Chondrocyte (in vitro differentiated cells): ENCODE measurements at regions not wholly inside any gene's neighbourhood (a gene's known extent, or its start where the extent isn't known, plus 50 kb on each side); places are given as distances from the start of the nearest gene placed in this dataset.

ENCODE experiments used
- DNase-seq: peaks from one replicate; pipeline ENCODE4 v3.0.0; 2021; ENCODE audit warnings: mixed read lengths, low spot score
- H3K27ac Mint-ChIP-seq: one replicate; pipeline ENCODE4 v1.8.0; 2021; ENCODE audit warnings: mild to moderate bottlenecking, moderate library complexity, mixed read lengths; ENCODE audit not compliant: unreplicated experiment
- H3K27me3 Mint-ChIP-seq: 2 replicates; pipeline ENCODE4 v1.8.0; 2021; ENCODE audit warnings: low read depth, mixed read lengths
- H3K36me3 Mint-ChIP-seq: 2 replicates; pipeline ENCODE4 v1.8.0; 2021; ENCODE audit warnings: low read depth, mixed read lengths
- H3K4me1 Mint-ChIP-seq: 2 replicates; pipeline ENCODE4 v1.8.0; 2021; ENCODE audit warnings: low read depth, mild to moderate bottlenecking, mixed read lengths
- H3K4me3 Mint-ChIP-seq: one replicate; pipeline ENCODE4 v1.8.0; 2021; ENCODE audit warnings: mild to moderate bottlenecking, moderate library complexity, mixed read lengths; ENCODE audit not compliant: unreplicated experiment
- H3K9me3 Mint-ChIP-seq: 2 replicates; pipeline ENCODE4 v1.8.0; 2021; ENCODE audit warnings: low read depth, mixed read lengths
- CTCF ChIP-seq: fragments of 200-600 bp; sonication (generic); IDR thresholded peaks from 2 replicates; pipeline ENCODE4 v1.5.0; 2021; ENCODE audit warnings: antibody characterized with exemption, mild to moderate bottlenecking, moderate library complexity

GRCh38 chr2:53460347-53460746 lies 307.3 kb upstream of the CHAC2 start:
- DNase-seq: no peak
- Mint-ChIP-seq H3K27me3 (peaks cover 18% of the 10 kb centered on the region), H3K4me3 (no peak overlapping the region), H3K27ac (no peak overlapping the region), H3K36me3 (peaks cover 2% of the 10 kb centered on the region), H3K9me3 (peaks cover 9% of the 10 kb centered on the region), H3K4me1 (peaks cover 3% of the 10 kb centered on the region)
- peak; percentile 11 for TF ChIP-seq CTCF

GRCh38 chr2:53455094-53455493 lies 312.5 kb upstream of the CHAC2 start:
- no peak for DNase-seq
- H3K27me3 Mint-ChIP-seq: peaks cover 19% of the 10 kb centered on the region
- peaks cover 26% of the 10 kb centered on the region for H3K4me1 Mint-ChIP-seq

GRCh38 chr2:53452957-53453748 lies 314.5 kb upstream of the CHAC2 start:
- peaks cover 4% of the 10 kb centered on the region for H3K36me3 Mint-ChIP-seq
- peaks cover 26% of the 10 kb centered on the region for H3K4me1 Mint-ChIP-seq
- H3K27ac Mint-ChIP-seq: no peak overlapping the region
- no peak for TF ChIP-seq CTCF
- H3K27me3 Mint-ChIP-seq: peaks cover 26% of the 10 kb centered on the region
- no peak overlapping the region for H3K4me3 Mint-ChIP-seq
- peaks cover 8% of the 10 kb centered on the region for H3K9me3 Mint-ChIP-seq
- no peak for DNase-seq

More at GRCh38 chr2:53455094-53455493, 312.5 kb upstream of the CHAC2 start:
- Mint-ChIP-seq H3K9me3 (peaks cover 12% of the 10 kb centered on the region), H3K27ac (no peak overlapping the region), H3K4me3 (no peak overlapping the region), H3K36me3 (peaks cover 4% of the 10 kb centered on the region)
- no peak for TF ChIP-seq CTCF

- TF ChIP-seq CTCF: no peak
- no peak for DNase-seq
- H3K4me3 Mint-ChIP-seq: no peak overlapping the region
- peaks cover 2% of the 10 kb centered on the region for H3K36me3 Mint-ChIP-seq
- no peak overlapping the region for H3K27ac Mint-ChIP-seq
- H3K4me1 Mint-ChIP-seq: peaks cover 26% of the 10 kb centered on the region
- peaks cover 4% of the 10 kb centered on the region for H3K9me3 Mint-ChIP-seq
- peaks cover 29% of the 10 kb centered on the region for H3K27me3 Mint-ChIP-seq
Observed at GRCh38 chr2:53452400-53452799, 315.2 kb upstream of the CHAC2 start.

- TF ChIP-seq CTCF: no peak
- Mint-ChIP-seq H3K4me1 (peaks cover 26% of the 10 kb centered on the region), H3K4me3 (no peak overlapping the region), H3K36me3 (peaks cover 2% of the 10 kb centered on the region), H3K9me3 (peaks cover 4% of the 10 kb centered on the region), H3K27me3 (peaks cover 28% of the 10 kb centered on the region), H3K27ac (no peak overlapping the region)
- no peak for DNase-seq
Observed at GRCh38 chr2:53450923-53451322, 316.7 kb upstream of the CHAC2 start.
